ENCODE measurements at regions not wholly inside any gene's neighbourhood (a gene's known extent, or its start where the extent isn't known, plus 50 kb on each side); places are given as distances from the start of the nearest gene placed in this dataset.

- no peaks in the 10 kb centered on the region for H3K27me3 ChIP-seq (ENCODE audit: insufficient read depth, low read length, poor library complexity, severe bottlenecking)
- no peak overlapping the region for H2AFZ ChIP-seq (ENCODE audit: low read length)
- no peak overlapping the region for H3K4me3 ChIP-seq (ENCODE audit: low read length, poor library complexity, severe bottlenecking)
- no peaks in the 10 kb centered on the region for H3K79me2 ChIP-seq (ENCODE audit: insufficient read depth, low read length)
- no peaks in the 10 kb centered on the region for H3K4me1 ChIP-seq (ENCODE audit: insufficient read depth, low read length, poor library complexity, severe bottlenecking)
- H3K9ac ChIP-seq (ENCODE audit: low read depth, low read length, poor library complexity, severe bottlenecking), result no peak overlapping the region
- H4K20me1 ChIP-seq (ENCODE audit: insufficient read depth, low read length, poor library complexity, severe bottlenecking), result no peaks in the 10 kb centered on the region
- no peaks in the 10 kb centered on the region for H3F3A ChIP-seq (ENCODE audit: low read depth)
- no peak overlapping the region for H3K4me2 ChIP-seq (ENCODE audit: low read depth, low read length, poor library complexity, severe bottlenecking)
- H3K9me3 ChIP-seq (ENCODE audit: insufficient read depth, low read depth, low read length), result no peaks in the 10 kb centered on the region
- TF ChIP-seq, protein P1, sequence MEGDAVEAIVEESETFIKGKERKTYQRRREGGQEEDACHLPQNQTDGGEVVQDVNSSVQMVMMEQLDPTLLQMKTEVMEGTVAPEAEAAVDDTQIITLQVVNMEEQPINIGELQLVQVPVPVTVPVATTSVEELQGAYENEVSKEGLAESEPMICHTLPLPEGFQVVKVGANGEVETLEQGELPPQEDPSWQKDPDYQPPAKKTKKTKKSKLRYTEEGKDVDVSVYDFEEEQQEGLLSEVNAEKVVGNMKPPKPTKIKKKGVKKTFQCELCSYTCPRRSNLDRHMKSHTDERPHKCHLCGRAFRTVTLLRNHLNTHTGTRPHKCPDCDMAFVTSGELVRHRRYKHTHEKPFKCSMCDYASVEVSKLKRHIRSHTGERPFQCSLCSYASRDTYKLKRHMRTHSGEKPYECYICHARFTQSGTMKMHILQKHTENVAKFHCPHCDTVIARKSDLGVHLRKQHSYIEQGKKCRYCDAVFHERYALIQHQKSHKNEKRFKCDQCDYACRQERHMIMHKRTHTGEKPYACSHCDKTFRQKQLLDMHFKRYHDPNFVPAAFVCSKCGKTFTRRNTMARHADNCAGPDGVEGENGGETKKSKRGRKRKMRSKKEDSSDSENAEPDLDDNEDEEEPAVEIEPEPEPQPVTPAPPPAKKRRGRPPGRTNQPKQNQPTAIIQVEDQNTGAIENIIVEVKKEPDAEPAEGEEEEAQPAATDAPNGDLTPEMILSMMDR (conservative IDR thresholded peaks at IDR 0.05; ENCODE audit: low read length), result no peak
- TF ChIP-seq EZH2phosphoT487 (IDR thresholded peaks at IDR 0.05; ENCODE audit: borderline replicate concordance), result no peak
- no peaks in the 10 kb centered on the region for H3K36me3 ChIP-seq (ENCODE audit: insufficient read depth, low read length)
- H3K9me2 ChIP-seq (replicated peaks; ENCODE audit: low read depth, low read length), result no peaks in the 10 kb centered on the region
Measured at GRCh38 chr4:116824172-116824571, 261.2 kb downstream of the TRAM1L1 start.

DNA sequence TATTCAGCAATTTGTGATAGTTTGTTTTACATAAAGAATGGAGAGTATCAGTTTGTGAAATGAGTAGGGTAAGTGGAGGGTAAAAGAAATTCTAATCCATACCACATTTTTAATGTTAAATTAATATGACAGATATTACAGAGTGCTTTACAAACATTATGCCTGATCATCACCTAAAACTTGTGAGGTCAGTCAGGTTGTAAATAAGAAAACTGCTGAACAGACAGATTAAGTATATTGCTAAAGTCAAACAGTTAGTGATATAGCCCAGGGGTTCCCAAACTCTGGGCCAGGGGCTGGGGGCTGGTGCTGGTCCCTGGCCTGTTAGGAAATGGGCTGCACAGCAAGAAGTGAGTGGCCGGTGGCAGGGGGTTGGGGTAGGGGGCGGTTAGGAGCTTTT is 273.6 kb downstream of the TRAM1L1 start:
- Histone ChIP-seq H2AFZ (ENCODE audit: low read length) (no peak overlapping the region), H3K9ac (ENCODE audit: low read depth, low read length, poor library complexity, severe bottlenecking) (no peak overlapping the region), H4K20me1 (ENCODE audit: insufficient read depth, low read length, poor library complexity, severe bottlenecking) (no peaks in the 10 kb centered on the region), H3K4me3 (ENCODE audit: low read length, poor library complexity, severe bottlenecking) (no peak overlapping the region), H3F3A (ENCODE audit: low read depth) (no peaks in the 10 kb centered on the region), H3K79me2 (ENCODE audit: insufficient read depth, low read length) (no peaks in the 10 kb centered on the region), H3K9me3 (ENCODE audit: insufficient read depth, low read depth, low read length) (no peaks in the 10 kb centered on the region), H3K4me1 (ENCODE audit: insufficient read depth, low read length, poor library complexity, severe bottlenecking) (no peaks in the 10 kb centered on the region), H3K4me2 (ENCODE audit: low read depth, low read length, poor library complexity, severe bottlenecking) (no peak overlapping the region), H3K27me3 (ENCODE audit: insufficient read depth, low read length, poor library complexity, severe bottlenecking) (no peaks in the 10 kb centered on the region), H3K36me3 (ENCODE audit: insufficient read depth, low read length) (no peaks in the 10 kb centered on the region), H3K9me2 (replicated peaks; ENCODE audit: low read depth, low read length) (no peaks in the 10 kb centered on the region)
- TF ChIP-seq, protein P1 (conservative IDR thresholded peaks at IDR 0.05; ENCODE audit: low read length), result no peak
- TF ChIP-seq EZH2phosphoT487 (IDR thresholded peaks at IDR 0.05; ENCODE audit: borderline replicate concordance), result no peak

GRCh38 chr4:116796022-116796421 is 289.4 kb downstream of the TRAM1L1 start:
- Histone ChIP-seq H3K4me3 (ENCODE audit: low read length, poor library complexity, severe bottlenecking) (no peak overlapping the region), H3F3A (ENCODE audit: low read depth) (no peaks in the 10 kb centered on the region), H4K20me1 (ENCODE audit: insufficient read depth, low read length, poor library complexity, severe bottlenecking) (no peaks in the 10 kb centered on the region), H3K4me2 (ENCODE audit: low read depth, low read length, poor library complexity, severe bottlenecking) (no peak overlapping the region), H3K79me2 (ENCODE audit: insufficient read depth, low read length) (no peaks in the 10 kb centered on the region), H3K27me3 (ENCODE audit: insufficient read depth, low read length, poor library complexity, severe bottlenecking) (no peaks in the 10 kb centered on the region), H3K9me3 (ENCODE audit: insufficient read depth, low read depth, low read length) (no peaks in the 10 kb centered on the region), H3K4me1 (ENCODE audit: insufficient read depth, low read length, poor library complexity, severe bottlenecking) (no peaks in the 10 kb centered on the region), H3K9me2 (replicated peaks; ENCODE audit: low read depth, low read length) (no peaks in the 10 kb centered on the region), H3K36me3 (ENCODE audit: insufficient read depth, low read length) (no peaks in the 10 kb centered on the region), H3K9ac (ENCODE audit: low read depth, low read length, poor library complexity, severe bottlenecking) (no peak overlapping the region), H2AFZ (ENCODE audit: low read length) (no peak overlapping the region)
- no peak for TF ChIP-seq EZH2phosphoT487 (IDR thresholded peaks at IDR 0.05; ENCODE audit: borderline replicate concordance)
- TF ChIP-seq, protein P1 (conservative IDR thresholded peaks at IDR 0.05; ENCODE audit: low read length), result no peak
